H9 (cell line): ENCODE measurements at regions not wholly inside any gene's neighbourhood (a gene's known extent, or its start where the extent isn't known, plus 50 kb on each side); places are given as distances from the start of the nearest gene placed in this dataset.
A peak's percentile ranks its signal among the peaks of the same experiment; 100 is the strongest.

Source experiments
- DNase-seq: peaks from one replicate; pipeline ENCODE4 v3.0.0-alpha.2; 2017
- H2AFZ ChIP-seq: one replicate; pipeline ENCODE4 v1.6.1; 2013; ENCODE audit warnings: mild to moderate bottlenecking, low read length, control low read depth, moderate library complexity
- H2AK5ac ChIP-seq: 2 replicates; pipeline ENCODE4 v1.6.1; 2013; ENCODE audit warnings: low read length, control low read depth, mixed read lengths; ENCODE audit not compliant: insufficient read length
- H2BK120ac ChIP-seq: one replicate; pipeline ENCODE4 v1.6.1; 2013; ENCODE audit warnings: low read depth, mild to moderate bottlenecking, low read length, control low read depth, inconsistent platforms; ENCODE audit not compliant: poor library complexity, severe bottlenecking
- H2BK12ac ChIP-seq: 2 replicates; pipeline ENCODE4 v1.6.1; 2013; ENCODE audit warnings: low read length, control low read depth, mixed read lengths, low read depth; ENCODE audit not compliant: insufficient read length
- H2BK15ac ChIP-seq: 2 replicates; pipeline ENCODE4 v1.6.1; 2013; ENCODE audit warnings: low read depth, low read length, control low read depth
- H2BK20ac ChIP-seq: one replicate; pipeline ENCODE4 v1.6.1; 2013; ENCODE audit warnings: low read depth, mild to moderate bottlenecking, low read length, control low read depth, inconsistent platforms; ENCODE audit not compliant: poor library complexity, severe bottlenecking
- H2BK5ac ChIP-seq: 2 replicates; pipeline ENCODE4 v1.6.1; 2013; ENCODE audit warnings: low read length, control low read depth, mixed read lengths; ENCODE audit not compliant: insufficient read length
- H3K14ac ChIP-seq: 2 replicates; pipeline ENCODE4 v1.6.1; 2013; ENCODE audit warnings: low read length, control low read depth; ENCODE audit not compliant: insufficient read depth
- H3K18ac ChIP-seq: 2 replicates; pipeline ENCODE4 v1.6.1; 2013; ENCODE audit warnings: low read depth, mild to moderate bottlenecking, mixed read lengths, low read length, control low read depth; ENCODE audit not compliant: insufficient read length
- H3K23ac ChIP-seq: 2 replicates; pipeline ENCODE4 v1.6.1; 2013; ENCODE audit warnings: low read length, control low read depth, mixed read lengths, low read depth; ENCODE audit not compliant: insufficient read length
- H3K23me2 ChIP-seq: 2 replicates; pipeline ENCODE4 v1.6.1; 2013; ENCODE audit warnings: low read depth, mild to moderate bottlenecking, mixed read lengths, low read length, control low read depth; ENCODE audit not compliant: insufficient read length, poor library complexity, severe bottlenecking
- H3K27ac ChIP-seq: 2 replicates; pipeline ENCODE4 v1.5.1; 2013; ENCODE audit warnings: low read length, control low read depth, mixed read lengths, low read depth; ENCODE audit not compliant: insufficient read length
- H3K27me3 ChIP-seq: 2 replicates; pipeline ENCODE4 v1.6.1; 2013; ENCODE audit warnings: low read length, control low read depth, inconsistent platforms; ENCODE audit not compliant: insufficient read depth
- H3K4ac ChIP-seq: 2 replicates; pipeline ENCODE4 v1.6.1; 2013; ENCODE audit warnings: low read depth, mild to moderate bottlenecking, control low read depth, inconsistent platforms, low read length, moderate library complexity
- H3K4me1 ChIP-seq: 2 replicates; pipeline ENCODE4 v1.6.1; 2013; ENCODE audit warnings: low read length, control low read depth, inconsistent platforms; ENCODE audit not compliant: insufficient read depth
- H3K4me2 ChIP-seq: 2 replicates; pipeline ENCODE4 v1.6.1; 2013; ENCODE audit warnings: low read length, control low read depth, mixed read lengths; ENCODE audit not compliant: insufficient read length, insufficient read depth
- H3K56ac ChIP-seq: 2 replicates; pipeline ENCODE4 v1.6.1; 2013; ENCODE audit warnings: low read depth, mild to moderate bottlenecking, mixed read lengths, low read length, control low read depth; ENCODE audit not compliant: insufficient read length
- H3K79me1 ChIP-seq: 2 replicates; pipeline ENCODE4 v1.6.1; 2013; ENCODE audit warnings: low read depth, mild to moderate bottlenecking, moderate library complexity, low read length, control low read depth, inconsistent platforms; ENCODE audit not compliant: insufficient read depth, poor library complexity, severe bottlenecking
- H3K79me2 ChIP-seq: 2 replicates; pipeline ENCODE4 v1.6.1; 2013; ENCODE audit warnings: low read length, control low read depth, inconsistent platforms; ENCODE audit not compliant: insufficient read depth
- H3K9ac ChIP-seq: 2 replicates; pipeline ENCODE4 v1.6.1; 2013; ENCODE audit warnings: low read length, control low read depth, mixed read lengths; ENCODE audit not compliant: insufficient read length; ENCODE audit errors: extremely low read depth
- H3K9me3 ChIP-seq: one replicate; pipeline ENCODE4 v1.6.1; 2013; ENCODE audit warnings: low read depth, low read length, inconsistent platforms; ENCODE audit not compliant: control insufficient read depth
- H3T11ph ChIP-seq: one replicate; pipeline ENCODE4 v1.6.1; 2013; ENCODE audit warnings: mild to moderate bottlenecking, low read length, control low read depth, inconsistent platforms
- H4K20me1 ChIP-seq: one replicate; pipeline ENCODE4 v1.6.1; 2013; ENCODE audit not compliant: control insufficient read depth, insufficient read length, insufficient read depth
- H4K5ac ChIP-seq: 2 replicates; pipeline ENCODE4 v1.6.1; 2013; ENCODE audit warnings: low read depth, mild to moderate bottlenecking, mixed read lengths, low read length, control low read depth; ENCODE audit not compliant: insufficient read length
- H4K8ac ChIP-seq: replicated peaks from 2 replicates; pipeline ENCODE4 v1.6.1; 2013; ENCODE audit warnings: low read length, control low read depth, mixed read lengths, low read depth; ENCODE audit not compliant: insufficient read length
- H4K91ac ChIP-seq: 2 replicates; pipeline ENCODE4 v1.6.1; 2013; ENCODE audit warnings: low read depth, mild to moderate bottlenecking, moderate library complexity, mixed read lengths, low read length, control low read depth; ENCODE audit not compliant: insufficient read length
- H3K27ac Mint-ChIP-seq, 3 experiments: 2 replicates in 2 of 3; 3 replicates in 1 of 3; pipeline ENCODE4 v1.8.0; 2020 to 2021; ENCODE audit warnings: mixed read lengths in 3 of 3, mild to moderate bottlenecking in 1 of 3, moderate library complexity in 1 of 3
- H3K27me3 Mint-ChIP-seq: 2 replicates; pipeline ENCODE4 v1.8.0; 2021; ENCODE audit warnings: low read depth, mild to moderate bottlenecking, moderate library complexity, mixed read lengths
- H3K36me3 Mint-ChIP-seq, 3 experiments: 2 replicates in 2 of 3; 3 replicates in 1 of 3; pipeline ENCODE4 v1.8.0; 2020 to 2021; ENCODE audit warnings: low read depth in 3 of 3, mixed read lengths in 3 of 3; ENCODE audit not compliant: insufficient read depth in 1 of 3
- H3K4me1 Mint-ChIP-seq, 2 experiments: 2 replicates each; pipeline ENCODE4 v1.8.0; 2020; ENCODE audit warnings: mixed read lengths in 2 of 2
- H3K4me3 Mint-ChIP-seq, 2 experiments: 2 replicates in 1 of 2; 3 replicates in 1 of 2; pipeline ENCODE4 v1.8.0; 2020 to 2021; ENCODE audit warnings: mild to moderate bottlenecking in 2 of 2, mixed read lengths in 2 of 2, moderate library complexity in 1 of 2
- H3K9me3 Mint-ChIP-seq, 2 experiments: 2 replicates in 1 of 2; 3 replicates in 1 of 2; pipeline ENCODE4 v1.8.0; 2020; ENCODE audit warnings: mild to moderate bottlenecking in 2 of 2, mixed read lengths in 2 of 2, moderate library complexity in 1 of 2
- CTCF ChIP-seq: fragments of 200-600 bp; sonication (generic); conservative IDR thresholded peaks from 3 replicates; pipeline ENCODE4 v1.8.0; 2021; ENCODE audit warnings: antibody characterized with exemption, mild to moderate bottlenecking
- WGBS: extraction: QIAGEN DNeasy Blood & Tissue Kit; methylation state at CpG from one replicate; pipeline ENCODE4 v1.1.7; 2013; ENCODE audit warnings: missing lambda C conversion rate, low lambda C conversion rate, mixed read lengths; ENCODE audit not compliant: insufficient read length; ENCODE audit errors: extremely low coverage; 5-methylcytosine and 5-hydroxymethylcytosine counted together

GRCh38 chr17:70767102-70767701 lies 597.9 kb downstream of the KCNJ2 start:
- Histone ChIP-seq H2AFZ (no peak overlapping the region), H3K27ac (no peak overlapping the region), H2AK5ac (no peak overlapping the region), H3K56ac (no peak overlapping the region), H3K9ac (no peak overlapping the region), H3K4me2 (no peak overlapping the region), H3K27me3 (no peaks in the 10 kb centered on the region), H3K4me1 (no peaks in the 10 kb centered on the region), H3K23me2 (no peaks in the 10 kb centered on the region), H2BK12ac (no peak overlapping the region), H3K14ac (no peak overlapping the region), H3K23ac (no peak overlapping the region), H3K79me1 (no peaks in the 10 kb centered on the region), H3K18ac (no peak overlapping the region), H4K20me1 (no peaks in the 10 kb centered on the region), H2BK120ac (no peak overlapping the region), H2BK15ac (no peak overlapping the region), H4K8ac (no peak overlapping the region), H2BK5ac (no peak overlapping the region), H3T11ph (no peak overlapping the region), H3K79me2 (no peaks in the 10 kb centered on the region), H2BK20ac (no peak overlapping the region), H3K4ac (no peak overlapping the region), H4K5ac (no peak overlapping the region), H4K91ac (no peak overlapping the region), H3K9me3 (no peaks in the 10 kb centered on the region)
- no peaks in the 10 kb centered on the region; the same call in 1 of the 2 replicates for H3K27me3 Mint-ChIP-seq
- DNase-seq: no peak
- WGBS: no CpG with 5 or more reads among the region's 2 CpGs
- TF ChIP-seq CTCF: peak; percentile 85
- H3K4me1 Mint-ChIP-seq: peaks cover 0 to 4% of the 10 kb centered on the region in 2 experiments; a peak in 2 of 4 replicates
- H3K9me3 Mint-ChIP-seq: no peaks in the 10 kb centered on the region
- no peak overlapping the region for H3K4me3 Mint-ChIP-seq
- no peaks in the 10 kb centered on the region for H3K36me3 Mint-ChIP-seq
- H3K27ac Mint-ChIP-seq: no peak overlapping the region
